Cerebellar cortex (tissue), 1 donor: ENCODE measurements at regions not wholly inside any gene's neighbourhood (a gene's known extent, or its start where the extent isn't known, plus 50 kb on each side); places are given as distances from the start of the nearest gene placed in this dataset.

Experiments
- DNase-seq: peaks from one replicate; pipeline ENCODE4 v3.0.0-alpha.2; 2015; ENCODE audit warnings: low spot score

GRCh38 chr18:34075963-34076860 is 148.5 kb downstream of the NOL4 start:
- DNase-seq: no peak

- no peak for DNase-seq
Observed at GRCh38 chr18:34061226-34061625, 163.5 kb downstream of the NOL4 start.

GRCh38 chr18:34055227-34055626 is 169.5 kb downstream of the NOL4 start:
- no peak for DNase-seq

- DNase-seq: no peak
Observed at GRCh38 chr18:34050661-34051060, 174.1 kb downstream of the NOL4 start.

- DNase-seq: no peak
Observed at GRCh38 chr18:34049511-34049910, 175.2 kb downstream of the NOL4 start.

GRCh38 chr18:34048423-34048822 is 176.3 kb downstream of the NOL4 start:
- peak; percentile 42 for DNase-seq

- no peak for DNase-seq
Observed at GRCh38 chr18:34042423-34043146, 182.1 kb downstream of the NOL4 start.

- no peak for DNase-seq
Observed at GRCh38 chr18:34039611-34040010, 185.1 kb downstream of the NOL4 start.

- no peak for DNase-seq
Observed at GRCh38 chr18:34039201-34039600, 185.5 kb downstream of the NOL4 start.

- no peak for DNase-seq
Observed at GRCh38 chr18:34038086-34038485, 186.6 kb downstream of the NOL4 start.

GRCh38 chr18:34033968-34034367 is 190.7 kb downstream of the NOL4 start:
- no peak for DNase-seq

GRCh38 chr18:34031810-34032209 is 192.9 kb downstream of the NOL4 start:
- no peak for DNase-seq

GRCh38 chr18:34028324-34028723 is 196.4 kb downstream of the NOL4 start:
- DNase-seq: no peak

GRCh38 chr18:34025191-34025801 is 199.4 kb downstream of the NOL4 start:
- no peak for DNase-seq

GRCh38 chr18:34023471-34023870 is 201.2 kb downstream of the NOL4 start:
- no peak for DNase-seq

- no peak for DNase-seq
Observed at GRCh38 chr18:34018336-34018735, 206.4 kb downstream of the NOL4 start.

GRCh38 chr18:34003687-34004086 is 221.0 kb downstream of the NOL4 start:
- no peak for DNase-seq

GRCh38 chr18:34002130-34002529 is 222.6 kb downstream of the NOL4 start:
- no peak for DNase-seq

GRCh38 chr18:34001376-34001775 is 223.3 kb downstream of the NOL4 start:
- no peak for DNase-seq

- no peak for DNase-seq
Observed at GRCh38 chr18:33987206-33987605, 237.5 kb downstream of the NOL4 start.

- DNase-seq: no peak
Observed at GRCh38 chr18:33983126-33983525, 241.6 kb downstream of the NOL4 start.

GRCh38 chr18:33960417-33960816 is 264.3 kb downstream of the NOL4 start:
- no peak for DNase-seq

GRCh38 chr18:33959609-33960008 is 265.1 kb downstream of the NOL4 start:
- DNase-seq: no peak
